AG09309 (cell line): ENCODE measurements at regions not wholly inside any gene's neighbourhood (a gene's known extent, or its start where the extent isn't known, plus 50 kb on each side); places are given as distances from the start of the nearest gene placed in this dataset.

Experiments used
- DNase-seq: peaks from one replicate; pipeline ENCODE4 v3.0.0-alpha.2; 2010; ENCODE audit warnings: low read depth
- H3K4me3 ChIP-seq: 2 replicates; pipeline ENCODE4 v1.5.1; 2011; ENCODE audit warnings: mild to moderate bottlenecking, low read depth, low read length, moderate library complexity; ENCODE audit not compliant: control insufficient read depth
- TF ChIP-seq, protein P1 (sequence below): IDR thresholded peaks from 2 replicates; pipeline ENCODE4 v1.5.1; 2011; ENCODE audit warnings: mild to moderate bottlenecking, low read depth, low read length, inconsistent platforms; ENCODE audit not compliant: insufficient read depth, control insufficient read depth; ENCODE audit errors: missing control alignments

DNA sequence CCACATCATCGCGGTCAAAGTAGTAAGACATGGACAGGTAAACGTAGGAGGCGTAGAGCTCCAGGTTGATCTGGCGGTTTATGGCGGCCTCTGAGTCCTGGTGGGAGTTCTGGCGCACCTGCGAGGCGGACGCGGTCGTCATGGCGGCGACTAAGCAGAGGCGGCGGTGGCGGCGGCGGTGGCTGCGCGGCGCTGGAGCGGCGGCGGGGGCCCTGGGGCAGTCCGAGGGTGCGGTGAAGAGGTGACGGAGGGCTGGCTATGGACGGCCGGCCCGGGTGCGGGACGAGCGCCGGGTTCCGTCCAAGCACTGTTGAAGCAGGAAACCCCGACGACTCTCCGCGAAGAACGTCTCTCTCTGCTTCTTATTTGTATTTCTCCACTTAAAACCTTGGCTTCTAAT is 484.3 kb upstream of the SGCG start:
- no peak for DNase-seq
- no peak overlapping the region for H3K4me3 ChIP-seq
- TF ChIP-seq, protein P1, sequence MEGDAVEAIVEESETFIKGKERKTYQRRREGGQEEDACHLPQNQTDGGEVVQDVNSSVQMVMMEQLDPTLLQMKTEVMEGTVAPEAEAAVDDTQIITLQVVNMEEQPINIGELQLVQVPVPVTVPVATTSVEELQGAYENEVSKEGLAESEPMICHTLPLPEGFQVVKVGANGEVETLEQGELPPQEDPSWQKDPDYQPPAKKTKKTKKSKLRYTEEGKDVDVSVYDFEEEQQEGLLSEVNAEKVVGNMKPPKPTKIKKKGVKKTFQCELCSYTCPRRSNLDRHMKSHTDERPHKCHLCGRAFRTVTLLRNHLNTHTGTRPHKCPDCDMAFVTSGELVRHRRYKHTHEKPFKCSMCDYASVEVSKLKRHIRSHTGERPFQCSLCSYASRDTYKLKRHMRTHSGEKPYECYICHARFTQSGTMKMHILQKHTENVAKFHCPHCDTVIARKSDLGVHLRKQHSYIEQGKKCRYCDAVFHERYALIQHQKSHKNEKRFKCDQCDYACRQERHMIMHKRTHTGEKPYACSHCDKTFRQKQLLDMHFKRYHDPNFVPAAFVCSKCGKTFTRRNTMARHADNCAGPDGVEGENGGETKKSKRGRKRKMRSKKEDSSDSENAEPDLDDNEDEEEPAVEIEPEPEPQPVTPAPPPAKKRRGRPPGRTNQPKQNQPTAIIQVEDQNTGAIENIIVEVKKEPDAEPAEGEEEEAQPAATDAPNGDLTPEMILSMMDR = no peak

DNA sequence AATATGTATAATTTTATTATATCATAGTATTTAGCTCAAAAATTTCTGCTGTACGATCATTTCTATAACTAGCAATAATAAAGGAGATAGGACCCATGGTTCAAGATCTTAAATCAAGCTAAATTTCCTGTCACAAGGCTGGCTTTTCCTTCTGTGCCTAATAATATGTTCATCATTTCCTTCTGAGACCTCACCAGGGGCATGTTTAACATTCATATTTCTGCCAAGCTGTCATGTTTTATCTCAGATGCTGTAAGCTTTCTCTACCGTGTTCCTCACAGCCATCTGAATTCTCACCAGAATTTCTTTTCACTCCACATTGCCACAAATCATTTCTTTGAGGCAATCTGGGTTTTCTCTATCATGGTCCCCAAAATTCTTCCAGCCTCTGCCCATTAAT is 482.3 kb upstream of the SGCG start:
- TF ChIP-seq, protein P1 = no peak
- no peak for DNase-seq
- no peak overlapping the region for H3K4me3 ChIP-seq

DNA sequence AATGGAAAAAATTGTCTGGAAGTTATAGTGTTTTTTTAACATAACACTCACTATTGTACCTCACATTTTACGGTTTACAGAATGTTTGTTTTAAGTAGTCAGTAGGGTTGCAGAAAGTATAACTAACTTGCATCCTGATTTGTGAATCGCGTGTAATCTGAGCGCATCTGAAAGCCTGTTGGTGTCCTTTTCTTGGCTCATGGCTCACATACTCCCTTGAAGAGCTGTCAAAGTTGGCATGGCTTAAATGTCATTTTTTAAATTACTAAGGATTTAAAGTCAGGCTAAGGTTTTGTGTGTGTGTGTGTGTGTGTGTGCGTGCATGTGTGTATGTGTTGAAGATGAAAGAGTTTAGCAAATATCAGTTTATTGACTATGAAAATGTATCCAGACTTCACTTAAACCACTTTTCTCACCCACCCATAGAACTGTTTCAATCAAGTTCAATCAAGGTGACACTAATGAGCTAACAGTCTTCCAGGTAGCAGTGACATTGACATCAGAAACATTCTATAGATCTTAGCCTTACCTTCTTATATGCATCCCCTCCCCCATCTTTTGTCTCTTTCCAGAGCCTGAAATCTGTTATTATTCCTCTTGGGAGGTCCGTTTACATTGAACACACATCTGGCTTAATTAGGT is 480.4 kb upstream of the SGCG start:
- TF ChIP-seq, protein P1 = no peak
- DNase-seq = no peak
- H3K4me3 ChIP-seq = no peak overlapping the region

DNA sequence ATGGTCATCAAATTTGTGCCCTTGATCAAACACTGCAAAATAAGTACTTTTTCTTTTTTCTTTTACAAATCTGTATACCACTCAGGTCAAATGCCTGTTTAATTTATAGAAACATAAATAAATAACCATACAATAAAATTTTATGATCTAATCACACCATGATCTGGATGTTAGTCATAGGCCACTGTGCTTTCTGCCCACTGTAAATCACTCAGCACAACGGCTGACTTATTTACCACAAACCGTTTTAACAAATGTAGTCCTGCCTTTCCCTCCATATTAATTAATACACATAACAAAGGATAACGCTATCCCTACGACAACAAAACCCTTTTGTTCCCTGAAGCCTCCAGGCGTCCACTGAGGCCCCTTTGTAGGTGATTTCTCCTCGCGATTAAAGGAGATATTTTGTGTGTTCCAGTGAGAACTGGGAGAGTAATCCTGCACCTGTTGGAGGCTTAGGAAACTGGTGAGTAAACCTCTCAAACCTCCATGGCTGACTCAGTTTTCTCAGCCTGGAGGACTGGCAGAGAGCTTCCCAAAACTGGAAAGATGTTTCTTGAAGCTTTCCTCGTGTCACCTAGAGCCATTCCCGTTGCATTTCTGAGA is 477.1 kb upstream of the SGCG start:
- TF ChIP-seq, protein P1 = no peak
- H3K4me3 ChIP-seq = no peak overlapping the region
- DNase-seq = no peak

DNA sequence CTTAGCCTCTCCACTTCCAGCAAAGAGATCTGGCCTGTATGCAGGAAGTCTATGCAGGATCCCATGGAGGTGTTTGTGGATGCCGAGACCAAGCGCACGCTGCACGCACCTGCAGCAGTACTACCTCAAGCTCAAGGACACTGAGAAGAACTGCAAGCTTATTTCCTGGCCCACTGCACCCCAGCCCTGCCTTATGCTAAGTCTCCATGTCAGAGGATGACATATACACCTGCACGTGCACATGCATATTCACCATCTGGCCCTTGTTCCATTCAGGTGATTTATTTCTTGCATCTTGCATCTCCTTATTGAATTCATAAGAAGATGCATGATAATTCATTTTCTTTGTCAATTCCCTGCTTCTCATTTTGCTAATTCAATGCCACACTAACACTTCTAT is 472.8 kb upstream of the SGCG start:
- TF ChIP-seq, protein P1 = no peak
- DNase-seq = no peak
- H3K4me3 ChIP-seq = no peak overlapping the region

DNA sequence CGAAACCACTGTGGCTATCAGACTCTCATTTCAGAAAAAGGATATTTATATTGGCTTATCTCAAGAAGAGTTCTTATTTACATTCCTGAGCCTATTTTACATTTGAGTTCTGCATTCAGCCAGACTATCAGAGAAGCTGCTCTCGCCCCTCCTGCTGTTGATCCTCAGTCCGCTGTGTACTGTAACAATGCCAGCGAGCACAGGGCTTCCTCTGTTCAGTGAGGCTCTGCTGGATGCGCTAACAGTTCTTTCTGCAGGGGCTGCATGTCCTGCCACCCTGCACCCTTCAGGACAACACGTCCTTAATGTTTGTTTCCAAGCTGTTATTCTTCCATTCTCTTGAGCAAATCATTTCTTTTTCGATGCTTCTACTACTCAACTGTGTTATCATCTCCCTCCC is 463.7 kb upstream of the SGCG start:
- H3K4me3 ChIP-seq = no peak overlapping the region
- no peak for DNase-seq
- TF ChIP-seq, protein P1 = no peak
